ENCODE measurements at regions not wholly inside any gene's neighbourhood (a gene's known extent, or its start where the extent isn't known, plus 50 kb on each side); places are given as distances from the start of the nearest gene placed in this dataset.

DNA sequence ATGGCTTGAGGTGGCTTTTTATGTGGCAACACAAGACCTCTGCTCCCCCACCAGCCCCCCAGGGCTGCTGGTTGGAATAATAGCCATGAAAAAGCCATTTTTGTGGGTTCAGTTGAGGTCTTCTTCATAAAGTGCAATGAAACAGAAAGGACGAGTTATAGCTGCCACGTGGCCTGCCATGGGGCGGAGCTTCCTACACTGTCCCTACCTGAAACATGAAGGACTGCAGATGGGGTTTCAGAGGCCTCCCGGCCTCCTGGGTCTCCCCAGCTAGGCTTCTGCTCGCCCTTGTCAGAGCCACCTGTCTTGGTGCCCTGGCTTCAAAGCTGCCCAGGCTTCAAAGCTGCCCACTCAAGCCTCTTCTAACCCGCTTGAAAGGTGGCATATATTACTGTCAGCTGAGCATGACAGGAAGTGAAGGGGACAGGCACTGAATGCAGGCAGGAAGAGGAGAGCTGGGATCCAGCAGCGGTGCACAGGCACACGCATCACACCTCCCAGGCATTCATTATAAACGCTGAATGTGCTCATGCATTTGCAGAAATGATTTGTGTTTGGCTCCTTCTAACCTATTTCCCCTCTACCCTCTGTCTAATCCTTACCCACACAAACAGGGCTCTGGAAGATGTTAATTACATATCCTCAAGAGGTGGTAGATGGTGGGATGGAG is 245.9 kb upstream of the PODXL start:
- TF ChIP-seq, protein P1, sequence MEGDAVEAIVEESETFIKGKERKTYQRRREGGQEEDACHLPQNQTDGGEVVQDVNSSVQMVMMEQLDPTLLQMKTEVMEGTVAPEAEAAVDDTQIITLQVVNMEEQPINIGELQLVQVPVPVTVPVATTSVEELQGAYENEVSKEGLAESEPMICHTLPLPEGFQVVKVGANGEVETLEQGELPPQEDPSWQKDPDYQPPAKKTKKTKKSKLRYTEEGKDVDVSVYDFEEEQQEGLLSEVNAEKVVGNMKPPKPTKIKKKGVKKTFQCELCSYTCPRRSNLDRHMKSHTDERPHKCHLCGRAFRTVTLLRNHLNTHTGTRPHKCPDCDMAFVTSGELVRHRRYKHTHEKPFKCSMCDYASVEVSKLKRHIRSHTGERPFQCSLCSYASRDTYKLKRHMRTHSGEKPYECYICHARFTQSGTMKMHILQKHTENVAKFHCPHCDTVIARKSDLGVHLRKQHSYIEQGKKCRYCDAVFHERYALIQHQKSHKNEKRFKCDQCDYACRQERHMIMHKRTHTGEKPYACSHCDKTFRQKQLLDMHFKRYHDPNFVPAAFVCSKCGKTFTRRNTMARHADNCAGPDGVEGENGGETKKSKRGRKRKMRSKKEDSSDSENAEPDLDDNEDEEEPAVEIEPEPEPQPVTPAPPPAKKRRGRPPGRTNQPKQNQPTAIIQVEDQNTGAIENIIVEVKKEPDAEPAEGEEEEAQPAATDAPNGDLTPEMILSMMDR (conservative IDR thresholded peaks at IDR 0.05; ENCODE audit: control insufficient read depth, insufficient read depth, low read depth, low read length): no peak
- no peak overlapping the region for H3K4me3 ChIP-seq (ENCODE audit: control insufficient read depth, low read depth, low read length)
- no peak for DNase-seq (ENCODE audit: low read depth)

DNA sequence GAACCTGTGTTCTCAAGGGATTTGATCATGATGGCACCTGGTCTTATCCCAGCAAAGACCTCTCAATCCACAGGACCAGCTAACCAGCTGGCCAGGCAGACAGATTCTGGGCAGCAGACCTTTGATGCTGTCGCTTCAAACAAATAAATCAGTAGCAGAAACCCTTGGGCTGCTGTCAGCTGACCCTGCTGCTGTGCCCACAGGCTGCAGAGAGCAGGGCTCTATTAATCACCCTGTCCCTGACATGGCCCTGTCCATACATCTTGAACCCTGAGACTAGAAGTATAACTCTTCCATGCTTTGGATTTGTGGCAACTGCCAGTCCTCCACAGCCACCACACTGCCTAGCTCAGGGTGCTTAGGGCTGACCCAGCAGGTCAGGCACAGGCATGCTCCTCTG is 244.1 kb upstream of the PODXL start:
- H3K4me3 ChIP-seq (ENCODE audit: control insufficient read depth, low read depth, low read length): no peak overlapping the region
- DNase-seq (ENCODE audit: low read depth): no peak
- TF ChIP-seq, protein P1 (conservative IDR thresholded peaks at IDR 0.05; ENCODE audit: control insufficient read depth, insufficient read depth, low read depth, low read length): no peak

DNA sequence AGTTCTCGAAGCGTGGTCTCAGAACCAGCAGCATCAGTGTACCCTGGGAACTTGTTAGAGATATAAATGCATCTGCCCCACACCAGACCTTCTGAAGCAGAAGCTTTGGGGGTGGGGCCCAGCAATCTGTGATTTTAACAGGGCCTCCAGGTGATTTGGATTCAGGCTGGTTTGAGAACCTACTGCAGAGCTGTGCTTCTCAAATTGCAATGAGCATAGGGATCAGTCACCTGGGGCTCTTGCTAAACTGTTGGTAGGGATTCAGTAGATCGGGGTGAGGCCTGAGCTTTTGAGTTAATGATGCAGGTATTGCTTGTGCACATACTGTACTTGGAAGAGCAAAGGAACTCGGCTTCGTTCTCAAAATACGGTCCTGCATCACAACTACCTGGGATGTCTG is 243.6 kb upstream of the PODXL start:
- DNase-seq (ENCODE audit: low read depth): no peak
- no peak overlapping the region for H3K4me3 ChIP-seq (ENCODE audit: control insufficient read depth, low read depth, low read length)
- TF ChIP-seq, protein P1 (conservative IDR thresholded peaks at IDR 0.05; ENCODE audit: control insufficient read depth, insufficient read depth, low read depth, low read length): no peak

DNA sequence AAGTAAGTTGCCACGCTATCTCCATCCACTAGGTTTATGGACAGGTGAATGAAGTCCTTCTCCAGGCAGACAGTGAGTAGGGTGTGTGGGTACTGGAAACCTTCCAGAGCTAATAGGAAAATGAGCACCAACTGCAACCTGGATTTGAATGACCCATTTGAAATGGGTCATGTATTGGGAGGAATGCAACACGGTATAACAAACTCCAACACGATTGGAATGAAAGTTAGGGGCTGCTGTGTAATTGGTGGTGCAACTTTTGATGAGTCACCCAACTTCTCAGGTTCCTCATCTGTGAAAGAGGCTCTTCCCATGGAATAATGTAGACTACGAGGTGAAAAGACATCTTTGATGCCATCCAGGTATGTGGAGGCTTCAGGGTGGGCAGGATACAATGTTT is 241.4 kb upstream of the PODXL start:
- TF ChIP-seq, protein P1 (conservative IDR thresholded peaks at IDR 0.05; ENCODE audit: control insufficient read depth, insufficient read depth, low read depth, low read length): no peak
- DNase-seq (ENCODE audit: low read depth): no peak
- no peak overlapping the region for H3K4me3 ChIP-seq (ENCODE audit: control insufficient read depth, low read depth, low read length)

DNA sequence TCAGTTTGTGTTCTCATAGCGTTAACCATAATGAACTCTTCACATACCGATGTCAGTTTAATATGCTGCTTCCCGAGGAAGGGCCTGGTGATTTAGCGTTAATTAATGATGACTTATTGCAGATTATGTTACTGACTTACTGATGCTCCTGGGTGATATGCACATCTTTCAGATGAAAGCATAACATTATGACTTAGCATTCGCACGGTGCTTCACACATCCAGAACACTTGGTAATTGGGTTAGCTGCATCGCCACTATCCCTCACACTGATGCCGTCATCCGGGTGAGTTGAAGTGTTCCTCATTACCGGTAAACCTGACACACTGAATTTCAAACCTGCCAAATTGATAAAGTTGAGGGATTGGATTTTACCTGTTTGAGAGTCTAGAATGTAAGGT is 239.0 kb upstream of the PODXL start:
- no peak for DNase-seq (ENCODE audit: low read depth)
- no peak overlapping the region for H3K4me3 ChIP-seq (ENCODE audit: control insufficient read depth, low read depth, low read length)
- TF ChIP-seq, protein P1 (conservative IDR thresholded peaks at IDR 0.05; ENCODE audit: control insufficient read depth, insufficient read depth, low read depth, low read length): no peak

DNA sequence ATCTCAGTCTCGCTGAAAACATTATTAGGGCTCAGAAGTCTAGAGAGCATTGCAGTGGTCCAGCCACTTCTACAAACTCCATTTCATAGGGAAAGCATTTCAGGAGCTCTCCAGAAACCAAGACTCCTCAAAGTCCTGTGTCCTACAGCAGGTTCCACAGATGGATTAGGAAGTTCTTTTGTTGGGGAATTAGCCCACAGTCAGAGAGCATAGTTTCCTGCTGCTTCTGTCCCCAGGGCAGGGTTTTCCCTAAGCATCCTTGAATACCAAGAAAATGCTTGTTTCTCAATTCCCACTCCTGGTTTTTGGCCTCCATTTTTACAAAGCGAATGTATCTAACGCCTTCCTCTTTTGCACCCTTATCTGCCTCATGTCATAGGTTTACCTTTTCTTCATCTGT is 235.9 kb upstream of the PODXL start:
- DNase-seq (ENCODE audit: low read depth): no peak
- TF ChIP-seq, protein P1 (conservative IDR thresholded peaks at IDR 0.05; ENCODE audit: control insufficient read depth, insufficient read depth, low read depth, low read length): no peak
- no peak overlapping the region for H3K4me3 ChIP-seq (ENCODE audit: control insufficient read depth, low read depth, low read length)

DNA sequence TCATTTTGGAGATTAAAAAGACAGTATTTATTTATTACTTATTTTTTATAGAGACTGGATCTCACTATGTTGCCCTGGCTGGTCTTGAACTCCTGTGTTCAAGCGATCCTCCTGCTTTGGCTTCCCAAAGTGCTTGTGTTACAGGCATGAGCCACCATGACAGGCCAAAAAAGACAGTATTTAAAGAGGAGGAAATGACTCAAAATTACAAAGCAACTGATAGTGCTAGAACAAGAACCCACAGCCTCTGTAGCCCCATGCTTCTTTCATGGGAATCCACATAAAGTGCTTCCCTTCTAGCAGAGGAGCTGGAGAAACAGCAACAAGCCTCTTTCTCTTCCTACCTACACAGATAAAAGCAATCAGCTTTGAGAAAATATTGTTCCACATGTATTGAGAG is 230.7 kb upstream of the PODXL start:
- H3K4me3 ChIP-seq (ENCODE audit: control insufficient read depth, low read depth, low read length): no peak overlapping the region
- no peak for DNase-seq (ENCODE audit: low read depth)
- TF ChIP-seq, protein P1 (conservative IDR thresholded peaks at IDR 0.05; ENCODE audit: control insufficient read depth, insufficient read depth, low read depth, low read length): no peak

Data from fibroblast of mammary gland (primary cell).